Fibroblast of skin of right quadriceps (primary cell): ENCODE measurements at regions not wholly inside any gene's neighbourhood (a gene's known extent, or its start where the extent isn't known, plus 50 kb on each side); places are given as distances from the start of the nearest gene placed in this dataset.

Experiments
- DNase-seq: peaks from one replicate; pipeline ENCODE4 v3.0.0-alpha.2; 2013

GRCh38 chrX:13902406-13902805, 85.5 kb upstream of the GPM6B start:
- no peak for DNase-seq

DNA sequence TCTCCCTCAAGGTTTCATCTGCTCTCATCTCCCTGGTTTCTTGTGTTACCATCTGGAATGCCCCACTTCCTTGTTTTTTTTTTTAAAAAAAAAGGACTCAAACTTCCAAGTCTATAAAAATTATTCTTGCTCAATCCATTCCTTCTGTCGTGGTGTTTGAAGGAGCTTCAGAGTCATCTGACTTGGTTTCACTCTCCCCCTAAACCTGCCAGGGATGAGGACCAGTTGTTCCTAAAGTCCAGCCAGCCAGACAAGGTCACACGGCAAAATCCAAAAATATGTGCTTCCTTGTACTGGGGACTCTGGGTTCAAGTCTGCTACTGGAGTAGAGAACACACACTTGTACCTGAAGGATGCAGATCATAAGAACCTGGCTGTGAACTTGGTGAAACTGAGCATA, 84.5 kb upstream of the GPM6B start:
- no peak for DNase-seq

DNA sequence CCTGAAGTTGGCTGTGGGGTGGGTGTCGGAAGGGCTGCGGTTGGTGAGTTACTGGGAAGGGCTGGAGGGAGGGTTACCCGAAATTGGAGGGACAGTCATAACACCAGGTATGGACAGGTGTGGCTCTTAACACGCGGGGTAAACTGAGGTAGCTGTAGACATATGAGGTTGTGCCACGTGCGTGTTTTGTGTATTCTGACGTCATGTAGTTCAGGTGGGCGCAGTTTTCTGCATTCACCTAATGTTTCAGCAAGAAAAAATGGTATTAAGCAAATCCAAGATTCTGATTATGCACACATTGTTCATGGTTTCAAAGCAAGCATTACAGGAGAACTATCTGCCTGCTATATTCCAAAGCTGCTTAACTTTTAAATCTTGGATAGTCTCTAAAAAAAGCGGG, 83.5 kb upstream of the GPM6B start:
- no peak for DNase-seq

GRCh38 chrX:13899607-13900006, 82.7 kb upstream of the GPM6B start:
- DNase-seq = peak; percentile 94

DNA sequence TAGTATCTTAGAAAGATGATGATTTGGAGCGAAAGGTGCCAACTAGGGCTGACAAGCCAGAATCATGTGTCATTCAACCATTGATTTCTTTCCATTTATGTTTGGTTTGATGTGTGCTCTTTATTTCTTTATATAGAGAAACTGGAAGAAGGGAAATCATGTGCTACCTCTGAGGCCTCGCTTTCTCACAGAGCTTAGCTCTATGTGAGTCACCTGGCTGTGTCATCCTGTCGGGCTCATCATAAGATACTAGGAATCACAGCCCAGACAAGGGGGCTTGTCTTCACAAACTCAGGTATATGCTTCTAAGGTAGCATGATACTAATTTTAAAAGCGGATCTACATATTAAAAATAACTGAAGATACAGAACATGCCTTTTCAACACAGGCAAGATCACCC, 81.7 kb upstream of the GPM6B start:
- DNase-seq = no peak

GRCh38 chrX:13898083-13898482, 81.2 kb upstream of the GPM6B start:
- DNase-seq = peak; percentile 55

- DNase-seq = no peak
Observed at GRCh38 chrX:13897566-13897965, 80.7 kb upstream of the GPM6B start.

GRCh38 chrX:13894888-13895565, 78.1 kb upstream of the GPM6B start:
- DNase-seq = peak; percentile 83

- DNase-seq = peak; percentile 77
Observed at GRCh38 chrX:13893826-13894225, 76.9 kb upstream of the GPM6B start.

- DNase-seq = no peak
Observed at GRCh38 chrX:13892856-13893255, 76.0 kb upstream of the GPM6B start.

DNA sequence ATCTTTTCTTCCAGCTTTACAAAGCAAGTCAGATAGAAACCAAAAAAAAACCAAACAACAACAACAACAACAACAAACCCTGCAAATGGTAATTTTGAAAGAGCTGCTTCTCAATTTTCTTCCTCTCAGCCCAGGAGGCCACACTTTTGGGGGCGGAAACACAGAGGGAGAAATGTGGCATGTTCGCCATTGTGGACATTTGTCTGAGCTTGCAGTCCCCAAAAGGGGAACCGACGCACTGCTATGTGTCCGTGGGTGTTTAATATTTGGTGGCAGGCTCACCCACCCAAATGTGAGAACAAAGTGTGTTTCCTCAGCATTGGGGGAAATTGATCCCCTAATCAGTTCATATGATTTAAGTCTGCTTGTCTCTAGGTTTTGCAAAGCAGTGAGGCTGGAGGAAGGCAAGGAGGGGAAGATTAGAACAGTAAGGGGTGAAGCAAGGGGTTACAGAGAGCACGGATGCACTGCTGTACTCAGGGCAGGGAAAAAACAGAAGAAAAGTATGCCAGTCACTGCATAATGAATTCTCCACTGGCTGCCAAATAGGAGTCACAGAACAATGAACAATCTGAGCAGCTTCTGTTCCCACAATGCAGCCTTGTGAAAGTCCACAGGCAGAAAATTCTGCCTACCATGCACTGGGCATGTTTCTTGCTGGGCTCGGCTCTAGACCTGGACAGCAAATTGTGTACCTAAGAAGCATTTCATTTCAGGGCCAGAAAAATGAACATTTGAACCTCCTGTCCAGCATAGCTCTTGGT, 74.7 kb upstream of the GPM6B start:
- no peak for DNase-seq

- no peak for DNase-seq
Observed at GRCh38 chrX:13890806-13891205, 73.9 kb upstream of the GPM6B start.

DNA sequence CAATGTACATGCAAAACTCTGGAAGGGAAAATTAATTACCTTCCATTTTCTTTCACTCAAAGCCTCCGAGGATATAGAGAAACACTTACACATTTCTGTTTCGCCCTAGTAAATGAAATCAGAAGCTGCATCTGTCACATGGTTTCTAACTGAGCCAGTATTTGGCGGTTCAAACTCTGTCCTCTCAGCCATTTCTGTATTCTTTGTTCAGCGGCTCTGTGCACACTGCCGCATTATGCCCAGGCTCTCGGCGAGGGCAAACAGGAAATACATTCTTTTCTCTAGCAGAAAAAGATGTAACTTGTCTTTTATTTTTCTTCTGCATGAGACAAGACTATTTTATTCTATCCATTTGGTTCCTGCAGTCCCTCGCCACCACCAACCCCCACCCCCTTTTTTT, 71.4 kb upstream of the GPM6B start:
- DNase-seq = no peak

DNA sequence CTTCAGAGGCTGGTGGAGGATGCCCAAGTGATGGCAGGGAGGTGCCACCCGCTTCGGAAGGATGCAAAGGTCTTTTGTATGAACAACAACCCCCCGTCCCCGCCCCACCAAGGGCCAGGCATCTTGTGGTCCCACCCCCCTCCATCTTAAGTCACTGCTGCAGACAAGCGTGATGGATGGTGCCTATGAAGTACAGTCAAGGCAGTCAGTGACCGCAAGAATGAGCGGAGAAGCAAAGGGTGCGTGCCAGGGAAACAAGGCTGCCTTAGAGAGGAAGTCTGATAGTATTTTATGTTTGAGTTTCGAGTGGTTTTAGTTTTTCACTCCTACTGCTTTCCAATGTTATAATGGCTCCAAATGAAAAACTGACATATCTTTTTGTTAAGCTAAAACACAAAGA, 68.7 kb upstream of the GPM6B start:
- DNase-seq = no peak

DNA sequence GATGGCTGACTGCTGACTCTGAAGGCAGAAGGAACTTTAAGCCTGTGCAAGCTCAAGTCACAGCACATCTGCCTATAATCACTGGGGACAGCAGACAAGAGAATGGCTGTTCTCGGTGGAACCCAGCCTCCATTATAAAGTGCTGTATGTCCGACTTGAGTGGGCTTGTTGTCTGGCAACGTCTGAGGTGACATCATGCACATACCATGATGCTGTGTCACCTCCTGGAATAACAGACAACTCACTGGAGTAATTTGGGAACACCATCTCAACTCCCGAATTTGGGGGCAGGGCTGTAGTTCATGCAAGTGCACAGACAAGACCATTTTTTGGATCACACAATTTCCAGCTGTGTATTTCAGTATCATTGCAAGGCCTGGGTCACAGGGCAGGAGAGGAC, 59.8 kb upstream of the GPM6B start:
- DNase-seq = peak; percentile 69

DNA sequence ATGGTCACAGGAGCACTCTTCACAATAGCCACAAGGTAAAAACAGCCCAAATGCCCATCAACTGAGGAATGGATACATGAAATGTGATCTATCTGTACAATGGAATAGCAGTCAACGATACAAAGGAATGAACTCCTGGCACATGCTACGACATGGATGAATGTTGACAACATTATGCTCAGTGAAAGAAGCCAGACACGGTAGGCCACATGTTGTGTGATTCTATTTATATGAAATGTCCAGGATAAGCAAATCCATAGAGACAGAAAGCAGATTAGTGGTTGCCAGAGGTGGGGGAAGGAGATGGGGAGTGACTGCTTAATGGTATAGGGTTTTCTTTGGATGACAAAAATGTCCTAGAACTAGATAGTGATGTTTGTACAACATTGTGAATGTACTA, 58.7 kb upstream of the GPM6B start:
- no peak for DNase-seq

- peak; percentile 87 for DNase-seq
Observed at GRCh38 chrX:13868591-13868990, 51.7 kb upstream of the GPM6B start.
